Prostate gland (tissue), 2 donors: ENCODE measurements at regions not wholly inside any gene's neighbourhood (a gene's known extent, or its start where the extent isn't known, plus 50 kb on each side); places are given as distances from the start of the nearest gene placed in this dataset.

Source experiments
- POLR2A ChIP-seq: fragments of 450-650 bp; IDR thresholded peaks from one replicate; pipeline ENCODE4 v1.6.1; 2016; ENCODE audit warnings: antibody characterized with exemption, mild to moderate bottlenecking
- TF ChIP-seq, protein P1 (sequence below), 4 experiments: fragments of 200-600 bp in 2 of 4; fragments of 450-650 bp in 2 of 4; sonication (generic) in 2 of 4; IDR thresholded peaks; 1 replicate in 3 of 4; 2 replicates in 1 of 4; pipeline ENCODE4 v1.5.1; 2016 to 2019; ENCODE audit warnings: antibody characterized with exemption in 4 of 4, mild to moderate bottlenecking in 2 of 4, moderate library complexity in 2 of 4

DNA sequence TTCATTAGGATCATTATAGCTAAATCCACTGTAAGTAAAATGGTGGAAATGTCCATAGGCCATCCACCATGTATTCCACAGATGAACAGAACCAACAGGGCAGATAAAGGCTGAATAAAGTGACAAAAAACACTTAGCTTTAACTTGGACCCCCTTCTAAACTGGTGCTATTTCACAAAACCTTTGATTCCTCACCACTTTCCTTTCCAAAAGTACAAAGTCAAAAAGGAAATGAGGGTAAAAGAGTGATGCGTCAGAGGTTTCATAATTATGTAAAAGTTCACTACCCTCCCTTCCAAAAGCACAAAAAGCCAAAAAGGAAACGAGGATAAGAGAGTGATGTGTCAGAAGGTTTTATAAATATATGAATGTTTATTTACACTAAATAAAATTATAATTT lies 172.2 kb downstream of the TBX15 start:
- TF ChIP-seq POLR2A: no peak
- TF ChIP-seq, protein P1, sequence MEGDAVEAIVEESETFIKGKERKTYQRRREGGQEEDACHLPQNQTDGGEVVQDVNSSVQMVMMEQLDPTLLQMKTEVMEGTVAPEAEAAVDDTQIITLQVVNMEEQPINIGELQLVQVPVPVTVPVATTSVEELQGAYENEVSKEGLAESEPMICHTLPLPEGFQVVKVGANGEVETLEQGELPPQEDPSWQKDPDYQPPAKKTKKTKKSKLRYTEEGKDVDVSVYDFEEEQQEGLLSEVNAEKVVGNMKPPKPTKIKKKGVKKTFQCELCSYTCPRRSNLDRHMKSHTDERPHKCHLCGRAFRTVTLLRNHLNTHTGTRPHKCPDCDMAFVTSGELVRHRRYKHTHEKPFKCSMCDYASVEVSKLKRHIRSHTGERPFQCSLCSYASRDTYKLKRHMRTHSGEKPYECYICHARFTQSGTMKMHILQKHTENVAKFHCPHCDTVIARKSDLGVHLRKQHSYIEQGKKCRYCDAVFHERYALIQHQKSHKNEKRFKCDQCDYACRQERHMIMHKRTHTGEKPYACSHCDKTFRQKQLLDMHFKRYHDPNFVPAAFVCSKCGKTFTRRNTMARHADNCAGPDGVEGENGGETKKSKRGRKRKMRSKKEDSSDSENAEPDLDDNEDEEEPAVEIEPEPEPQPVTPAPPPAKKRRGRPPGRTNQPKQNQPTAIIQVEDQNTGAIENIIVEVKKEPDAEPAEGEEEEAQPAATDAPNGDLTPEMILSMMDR (IDR thresholded peaks at IDR 0.05): no peak
